Medulla oblongata (tissue), 1 donor: ENCODE measurements at regions not wholly inside any gene's neighbourhood (a gene's known extent, or its start where the extent isn't known, plus 50 kb on each side); places are given as distances from the start of the nearest gene placed in this dataset.
"Not testable (repeated sequence)": the region's sequence is repeated elsewhere in the genome, so short reads cannot be mapped to it uniquely, and the experiment has no call there.

ENCODE experiments used
- DNase-seq: peaks from one replicate; pipeline ENCODE4 v3.0.0-alpha.2; 2015; ENCODE audit errors: extremely low spot score

- no peak for DNase-seq
Measured at GRCh38 chr6:13874191-13874549, 50.6 kb upstream of the RNF182 start.

GRCh38 chr6:13873288-13874190 lies 51.2 kb upstream of the RNF182 start:
- peak; percentile 40 for DNase-seq

- DNase-seq, result peak; percentile 59
Measured at GRCh38 chr6:13872681-13873080, 52.1 kb upstream of the RNF182 start.

GRCh38 chr6:13872006-13872405 lies 52.7 kb upstream of the RNF182 start:
- DNase-seq, result not testable (repeated sequence)

GRCh38 chr6:13870214-13870830 lies 54.4 kb upstream of the RNF182 start:
- DNase-seq, result peak; percentile 61

- no peak for DNase-seq
Measured at GRCh38 chr6:13868236-13868635, 53.9 kb upstream of the MCUR1 start.

- DNase-seq, result no peak
Measured at GRCh38 chr6:13866301-13866700, 51.9 kb upstream of the MCUR1 start.

- DNase-seq, result peak; percentile 58
Measured at GRCh38 chr6:13865141-13865540, 50.8 kb upstream of the MCUR1 start.

- DNase-seq, result not testable (repeated sequence)
Measured at GRCh38 chr6:13864669-13865068, 50.3 kb upstream of the MCUR1 start.
